ENCODE measurements at regions not wholly inside any gene's neighbourhood (a gene's known extent, or its start where the extent isn't known, plus 50 kb on each side); places are given as distances from the start of the nearest gene placed in this dataset.

GRCh38 chr1:232328486-232329102 is 301.3 kb downstream of the SIPA1L2 start:
- TF ChIP-seq POLR2A (IDR thresholded peaks at IDR 0.05): no peak
- TF ChIP-seq CTCF (IDR thresholded peaks at IDR 0.05): no peak
